IPS DF 6.9 (cell line): ENCODE measurements at regions not wholly inside any gene's neighbourhood (a gene's known extent, or its start where the extent isn't known, plus 50 kb on each side); places are given as distances from the start of the nearest gene placed in this dataset.
"Not testable (repeated sequence)": the region's sequence is repeated elsewhere in the genome, so short reads cannot be mapped to it uniquely, and the experiment has no call there.

Source experiments
- DNase-seq: peaks from one replicate; pipeline ENCODE4 v3.0.0-alpha.2; 2013; ENCODE audit warnings: low read depth, low spot score
- H3K27ac ChIP-seq: one replicate; pipeline ENCODE4 v1.5.1; 2013; ENCODE audit warnings: low read length, control low read depth
- H3K27me3 ChIP-seq: 2 replicates; pipeline ENCODE4 v1.6.1; 2013; ENCODE audit warnings: mild to moderate bottlenecking, low read length; ENCODE audit not compliant: control insufficient read depth, insufficient read depth
- H3K36me3 ChIP-seq: 2 replicates; pipeline ENCODE4 v1.6.1; 2013; ENCODE audit warnings: low read length; ENCODE audit not compliant: control insufficient read depth, insufficient read depth
- H3K4me1 ChIP-seq: 2 replicates; pipeline ENCODE4 v1.6.1; 2013; ENCODE audit warnings: low read length; ENCODE audit not compliant: control insufficient read depth, insufficient read depth
- H3K4me3 ChIP-seq: 2 replicates; pipeline ENCODE4 v1.5.1; 2013; ENCODE audit warnings: mild to moderate bottlenecking, low read length
- H3K9me3 ChIP-seq: 2 replicates; pipeline ENCODE4 v1.6.1; 2013; ENCODE audit warnings: low read length, inconsistent platforms; ENCODE audit not compliant: control insufficient read depth, insufficient read depth
- WGBS: extraction: QIAGEN DNeasy Blood & Tissue Kit; methylation state at CpG from one replicate; pipeline ENCODE4 v1.1.7; 2013; ENCODE audit warnings: mixed read lengths, missing lambda C conversion rate; ENCODE audit not compliant: insufficient read length, insufficient coverage; 5-methylcytosine and 5-hydroxymethylcytosine counted together

- H3K9me3 ChIP-seq: no peaks in the 10 kb centered on the region
- peaks cover 2% of the 10 kb centered on the region for H3K4me1 ChIP-seq
- no peaks in the 10 kb centered on the region for H3K27me3 ChIP-seq
- H3K27ac ChIP-seq: no peak overlapping the region
- no peak overlapping the region for H3K4me3 ChIP-seq
- H3K36me3 ChIP-seq: no peaks in the 10 kb centered on the region
- no peak for DNase-seq
- WGBS: no CpG with 5 or more reads among the region's 6 CpGs
These were observed 134.1 kb upstream of the IFNE start for GRCh38 chr9:21616082-21616778.

- DNase-seq: no peak
- H3K9me3 ChIP-seq: no peaks in the 10 kb centered on the region
These were observed 142.8 kb upstream of the IFNE start for GRCh38 chr9:21624675-21625644.

GRCh38 chr9:21626493-21626892 is 144.4 kb upstream of the IFNE start:
- Histone ChIP-seq H3K27ac (no peak overlapping the region), H3K36me3 (no peaks in the 10 kb centered on the region), H3K4me1 (no peaks in the 10 kb centered on the region), H3K27me3 (no peaks in the 10 kb centered on the region), H3K9me3 (no peaks in the 10 kb centered on the region), H3K4me3 (no peak overlapping the region)
- no CpG with 5 or more reads among the region's 2 CpGs for WGBS
- no peak for DNase-seq

More at GRCh38 chr9:21624675-21625644, 142.8 kb upstream of the IFNE start:
- Histone ChIP-seq H3K36me3 (no peaks in the 10 kb centered on the region), H3K27me3 (no peaks in the 10 kb centered on the region), H3K27ac (no peak overlapping the region), H3K4me1 (no peaks in the 10 kb centered on the region), H3K4me3 (no peak overlapping the region)
- WGBS: no CpG with 5 or more reads among the region's 3 CpGs

- H3K9me3 ChIP-seq, DNase-seq, H3K4me1 ChIP-seq, H3K27me3 ChIP-seq, H3K27ac ChIP-seq, H3K4me3 ChIP-seq, H3K36me3 ChIP-seq: not testable (repeated sequence)
- WGBS: no CpG with 5 or more reads among the region's 3 CpGs
These were observed 146.8 kb upstream of the IFNE start for GRCh38 chr9:21628954-21629353.

GRCh38 chr9:21634951-21635350 is 152.8 kb upstream of the IFNE start:
- 100% methylated on average over 1 of the region's 2 CpGs for WGBS
- H3K27me3 ChIP-seq: no peaks in the 10 kb centered on the region

GRCh38 chr9:21638104-21638503 is 156.0 kb upstream of the IFNE start:
- no peaks in the 10 kb centered on the region for H3K27me3 ChIP-seq
- H3K27ac ChIP-seq: no peak overlapping the region
- H3K4me3 ChIP-seq: no peak overlapping the region
- no peaks in the 10 kb centered on the region for H3K4me1 ChIP-seq
- no peaks in the 10 kb centered on the region for H3K36me3 ChIP-seq
- WGBS: no CpG with 5 or more reads among the region's 16 CpGs
- DNase-seq: no peak
- no peaks in the 10 kb centered on the region for H3K9me3 ChIP-seq

More at GRCh38 chr9:21634951-21635350, 152.8 kb upstream of the IFNE start:
- no peak for DNase-seq
- Histone ChIP-seq H3K27ac (no peak overlapping the region), H3K36me3 (no peaks in the 10 kb centered on the region), H3K9me3 (no peaks in the 10 kb centered on the region), H3K4me1 (no peaks in the 10 kb centered on the region), H3K4me3 (no peak overlapping the region)

GRCh38 chr9:21653091-21653490 is 149.3 kb upstream of the MTAP start:
- Histone ChIP-seq H3K27ac (no peak overlapping the region), H3K4me1 (no peaks in the 10 kb centered on the region), H3K4me3 (no peak overlapping the region), H3K9me3 (no peaks in the 10 kb centered on the region), H3K27me3 (no peaks in the 10 kb centered on the region), H3K36me3 (no peaks in the 10 kb centered on the region)
- no peak for DNase-seq
- WGBS: no CpG with 5 or more reads among the region's 3 CpGs

- H3K9me3 ChIP-seq: no peaks in the 10 kb centered on the region
- H3K36me3 ChIP-seq: no peaks in the 10 kb centered on the region
- DNase-seq: no peak
- H3K4me1 ChIP-seq: no peaks in the 10 kb centered on the region
- WGBS: no CpG with 5 or more reads among the region's 1 CpG
- H3K27me3 ChIP-seq: no peaks in the 10 kb centered on the region
- no peak overlapping the region for H3K4me3 ChIP-seq
- no peak overlapping the region for H3K27ac ChIP-seq
These were observed 148.8 kb upstream of the MTAP start for GRCh38 chr9:21653589-21653988.

GRCh38 chr9:21656776-21657674 is 145.4 kb upstream of the MTAP start:
- Histone ChIP-seq H3K36me3 (no peaks in the 10 kb centered on the region), H3K27me3 (no peaks in the 10 kb centered on the region), H3K4me1 (no peaks in the 10 kb centered on the region), H3K27ac (no peak overlapping the region), H3K9me3 (no peaks in the 10 kb centered on the region), H3K4me3 (no peak overlapping the region)
- no peak for DNase-seq
- no CpG with 5 or more reads among the region's 2 CpGs for WGBS
